Colon (tissue), 2 donors: ENCODE measurements at regions not wholly inside any gene's neighbourhood (a gene's known extent, or its start where the extent isn't known, plus 50 kb on each side); places are given as distances from the start of the nearest gene placed in this dataset.

Experiments used
- FAIRE-seq: peaks from 2 replicates; lab custom pipeline; 2012; peaks lifted over from hg19 to GRCh38; lab: Jason Lieb, UNC
- donor health status: control.
- donor health status: control.

- FAIRE-seq = no peak
These were observed 303.7 kb upstream of the SEL1L start for GRCh38 chr14:81837304-81837703.

- FAIRE-seq = no peak
These were observed 305.4 kb upstream of the SEL1L start for GRCh38 chr14:81839056-81839455.

- FAIRE-seq = no peak
These were observed 307.7 kb upstream of the SEL1L start for GRCh38 chr14:81841346-81841745.

- no peak for FAIRE-seq
These were observed 316.1 kb upstream of the SEL1L start for GRCh38 chr14:81849714-81850113.

- FAIRE-seq = no peak
These were observed 321.4 kb upstream of the SEL1L start for GRCh38 chr14:81855007-81855406.

GRCh38 chr14:81859046-81859445 lies 325.4 kb upstream of the SEL1L start:
- no peak for FAIRE-seq

- FAIRE-seq = no peak
These were observed 334.5 kb upstream of the SEL1L start for GRCh38 chr14:81868172-81868571.

- FAIRE-seq = no peak
These were observed 338.1 kb upstream of the SEL1L start for GRCh38 chr14:81871706-81872105.

- no peak for FAIRE-seq
These were observed 350.7 kb upstream of the SEL1L start for GRCh38 chr14:81884382-81884781.

- no peak for FAIRE-seq
These were observed 352.9 kb upstream of the SEL1L start for GRCh38 chr14:81886588-81886987.

GRCh38 chr14:81889529-81889928 lies 355.9 kb upstream of the SEL1L start:
- no peak for FAIRE-seq

- no peak for FAIRE-seq
These were observed 356.4 kb upstream of the SEL1L start for GRCh38 chr14:81890020-81890419.

GRCh38 chr14:81903477-81903876 lies 369.8 kb upstream of the SEL1L start:
- FAIRE-seq = no peak

GRCh38 chr14:81927070-81927469 lies 393.4 kb upstream of the SEL1L start:
- no peak for FAIRE-seq

GRCh38 chr14:81931828-81932227 lies 398.2 kb upstream of the SEL1L start:
- no peak for FAIRE-seq

- no peak for FAIRE-seq
These were observed 402.7 kb upstream of the SEL1L start for GRCh38 chr14:81936348-81936747.

GRCh38 chr14:81936902-81937301 lies 403.2 kb upstream of the SEL1L start:
- FAIRE-seq = no peak

- FAIRE-seq = no peak
These were observed 404.7 kb upstream of the SEL1L start for GRCh38 chr14:81938341-81938740.

- no peak for FAIRE-seq
These were observed 407.0 kb upstream of the SEL1L start for GRCh38 chr14:81940651-81941050.

GRCh38 chr14:81942071-81942470 lies 408.4 kb upstream of the SEL1L start:
- no peak for FAIRE-seq

GRCh38 chr14:81946375-81946774 lies 412.7 kb upstream of the SEL1L start:
- FAIRE-seq = no peak

- no peak for FAIRE-seq
These were observed 413.5 kb upstream of the SEL1L start for GRCh38 chr14:81946834-81947798.

GRCh38 chr14:81952917-81953316 lies 419.3 kb upstream of the SEL1L start:
- no peak for FAIRE-seq

- no peak for FAIRE-seq
These were observed 419.8 kb upstream of the SEL1L start for GRCh38 chr14:81953419-81953818.
